ENCODE measurements at regions not wholly inside any gene's neighbourhood (a gene's known extent, or its start where the extent isn't known, plus 50 kb on each side); places are given as distances from the start of the nearest gene placed in this dataset.
"Not testable (repeated sequence)": the region's sequence is repeated elsewhere in the genome, so short reads cannot be mapped to it uniquely, and the experiment has no call there.

DNA sequence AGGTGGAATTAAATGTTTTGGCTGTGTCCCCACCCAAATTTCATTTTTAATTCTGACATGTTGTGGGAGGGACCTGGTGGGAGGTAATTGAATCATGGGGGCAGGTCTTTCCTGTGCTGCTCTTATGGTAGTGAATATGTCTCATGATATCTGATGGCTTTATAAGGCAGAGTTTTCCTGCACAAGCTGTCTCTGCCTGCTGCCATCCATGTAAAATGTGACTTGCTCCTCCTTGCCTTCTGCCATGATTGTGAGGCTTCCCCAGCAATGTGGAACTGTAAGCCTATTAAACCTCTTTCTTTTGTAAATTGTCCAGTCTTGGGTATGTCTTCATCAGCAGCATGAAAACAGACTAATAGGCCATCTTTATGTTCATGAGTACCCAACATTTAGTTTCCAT is 172.2 kb downstream of the ETV1 start:
- not testable (repeated sequence) for TF ChIP-seq SUZ12 (IDR thresholded peaks at IDR 0.05); TARDBP (IDR thresholded peaks at IDR 0.05); NFRKB (IDR thresholded peaks at IDR 0.05); SP1 (IDR thresholded peaks at IDR 0.05); FOXA1 (IDR thresholded peaks at IDR 0.05); FOXK2 (IDR thresholded peaks at IDR 0.05); FOXM1 (IDR thresholded peaks at IDR 0.05; ENCODE audit: borderline replicate concordance); ARNT (IDR thresholded peaks at IDR 0.05); HDGF (IDR thresholded peaks at IDR 0.05; ENCODE audit: borderline replicate concordance); ELF4 (IDR thresholded peaks at IDR 0.05)

Data from HEK293T (cell line).